CD14-positive monocyte (primary cell): ENCODE measurements at regions not wholly inside any gene's neighbourhood (a gene's known extent, or its start where the extent isn't known, plus 50 kb on each side); places are given as distances from the start of the nearest gene placed in this dataset.

Experiments
- DNase-seq, 3 donors: peaks; one replicate each; pipeline ENCODE4 v3.0.0-alpha.2; 2011 to 2022
- H2AFZ ChIP-seq: 2 replicates; pipeline ENCODE4 v1.6.0; 2012; ENCODE audit warnings: mild to moderate bottlenecking, low read depth, low read length, inconsistent platforms; ENCODE audit not compliant: insufficient read depth, poor library complexity, severe bottlenecking
- H3K27ac ChIP-seq, 2 donors: 1 replicate in 1 of 2; 2 replicates in 1 of 2; pipeline ENCODE4 v1.5.1; 2012 to 2013; ENCODE audit warnings: low read length in 2 of 2, control low read depth in 1 of 2, inconsistent platforms in 1 of 2, low read depth in 1 of 2, mild to moderate bottlenecking in 1 of 2
- H3K27me3 ChIP-seq, 2 donors: one replicate each; pipeline versions ENCODE4 v1.6.0 to v1.6.1; 2011 to 2013; ENCODE audit warnings: low read length in 2 of 2; ENCODE audit not compliant: control insufficient read depth in 2 of 2, insufficient read depth in 2 of 2
- H3K36me3 ChIP-seq, 2 donors: replicated peaks in 1 of 2; 1 replicate in 1 of 2; 2 replicates in 1 of 2; pipeline versions ENCODE4 v1.5.1 to v1.6.1; 2012 to 2013; ENCODE audit warnings: low read length in 2 of 2, control low read depth in 1 of 2, inconsistent platforms in 1 of 2, mild to moderate bottlenecking in 1 of 2; ENCODE audit not compliant: insufficient read depth in 2 of 2, control insufficient read depth in 1 of 2
- H3K4me1 ChIP-seq, 2 donors: 1 replicate in 1 of 2; 2 replicates in 1 of 2; pipeline versions ENCODE4 v1.5.1 to v1.6.1; 2012 to 2013; ENCODE audit warnings: low read length in 2 of 2, control low read depth in 1 of 2, inconsistent platforms in 1 of 2, mild to moderate bottlenecking in 1 of 2, moderate library complexity in 1 of 2; ENCODE audit not compliant: insufficient read depth in 2 of 2, control insufficient read depth in 1 of 2
- H3K4me2 ChIP-seq: replicated peaks from 2 replicates; pipeline ENCODE3; 2012; ENCODE audit warnings: low read length, moderate library complexity, mild to moderate bottlenecking; ENCODE audit not compliant: poor library complexity, severe bottlenecking; ENCODE audit errors: extremely low read depth
- H3K4me3 ChIP-seq, 3 experiments: fragments of 200-600 bp in 1 of 3; sonication (generic) in 1 of 3; replicated peaks in 1 of 3; 1 replicate in 2 of 3; 2 replicates in 1 of 3; pipeline ENCODE4 v1.5.1; 2011 to 2013; ENCODE audit warnings: low read length in 3 of 3, mild to moderate bottlenecking in 3 of 3, control low read depth in 2 of 3, low read depth in 2 of 3, inconsistent platforms in 1 of 3, moderate library complexity in 1 of 3
- H3K79me2 ChIP-seq: 2 replicates; pipeline ENCODE4 v1.6.0; 2012; ENCODE audit warnings: mild to moderate bottlenecking, control low read depth, inconsistent platforms, low read length, moderate library complexity; ENCODE audit not compliant: insufficient read depth
- H3K9ac ChIP-seq: 2 replicates; pipeline ENCODE4 v1.6.0; 2017; ENCODE audit warnings: low read length, mild to moderate bottlenecking; ENCODE audit not compliant: insufficient read depth, poor library complexity, severe bottlenecking
- H3K9me3 ChIP-seq, 2 donors: replicated peaks in 1 of 2; 1 replicate in 1 of 2; 2 replicates in 1 of 2; pipeline versions ENCODE4 v1.5.1 to v1.6.1; 2012 to 2013; ENCODE audit warnings: low read length in 2 of 2, control low read depth in 1 of 2; ENCODE audit not compliant: control insufficient read depth in 1 of 2, insufficient read depth in 1 of 2
- H4K20me1 ChIP-seq: 2 replicates; pipeline ENCODE4 v1.6.0; 2012; ENCODE audit warnings: mild to moderate bottlenecking, low read length, control low read depth, moderate library complexity; ENCODE audit not compliant: insufficient read depth
- H3K27ac Mint-ChIP-seq, 7 donors: one replicate each; pipeline ENCODE4 v1.8.0; 2020; ENCODE audit warnings: mild to moderate bottlenecking in 7 of 7, mixed read lengths in 7 of 7, moderate library complexity in 6 of 7, inconsistent platforms in 2 of 7
- H3K27me3 Mint-ChIP-seq, 3 donors: one replicate each; pipeline ENCODE4 v1.8.0; 2021 to 2022; ENCODE audit warnings: low read depth in 3 of 3, mild to moderate bottlenecking in 3 of 3, mixed read lengths in 3 of 3, moderate library complexity in 3 of 3, inconsistent platforms in 1 of 3
- H3K36me3 Mint-ChIP-seq, 2 donors: one replicate each; pipeline ENCODE4 v1.8.0; 2020; ENCODE audit warnings: mixed read lengths in 2 of 2, inconsistent platforms in 1 of 2, mild to moderate bottlenecking in 1 of 2
- H3K4me1 Mint-ChIP-seq: one replicate; pipeline ENCODE4 v1.8.0; 2020; ENCODE audit warnings: mild to moderate bottlenecking, mixed read lengths
- H3K4me3 Mint-ChIP-seq, 2 donors: one replicate each; pipeline ENCODE4 v1.8.0; 2020; ENCODE audit warnings: mild to moderate bottlenecking in 2 of 2, mixed read lengths in 2 of 2, moderate library complexity in 1 of 2
- H3K9me3 Mint-ChIP-seq, 7 donors: one replicate each; pipeline ENCODE4 v1.8.0; 2020 to 2022; ENCODE audit warnings: mixed read lengths in 7 of 7, mild to moderate bottlenecking in 6 of 7, moderate library complexity in 6 of 7, inconsistent platforms in 2 of 7
- CTCF ChIP-seq: fragments of 200-600 bp; IDR thresholded peaks from one replicate; pipeline ENCODE4 v1.8.0; 2022; ENCODE audit warnings: antibody characterized with exemption, mild to moderate bottlenecking
- WGBS: methylation state at CpG from one replicate; pipeline ENCODE4 v1.1.5; 2013; ENCODE audit warnings: missing lambda C conversion rate; ENCODE audit not compliant: insufficient coverage; 5-methylcytosine and 5-hydroxymethylcytosine counted together
- intact Hi-C, 2 donors: fragments of 100-400 bp; cut with micrococcal nuclease; formaldehyde crosslinking; loops; one replicate each; pipeline versions ENCODE4 v1.15.0 to v1.15.1; 2023

- Mint-ChIP-seq H3K4me1 (no peaks in the 10 kb centered on the region), H3K4me3 (no peak overlapping the region)
These were observed 95.5 kb downstream of the OXGR1 start for GRCh38 chr13:96898646-96899254.

GRCh38 chr13:96898212-96898611 is 96.1 kb downstream of the OXGR1 start:
- Histone ChIP-seq H3K4me1 (no peaks in the 10 kb centered on the region), H3K9ac (no peak overlapping the region), H2AFZ (no peak overlapping the region), H3K4me3 (no peak overlapping the region), H3K4me2 (no peak overlapping the region), H3K27me3 (no peaks in the 10 kb centered on the region), H3K9me3 (peaks cover 0 to 11% of the 10 kb centered on the region in 2 donors), H4K20me1 (no peaks in the 10 kb centered on the region), H3K79me2 (no peaks in the 10 kb centered on the region), H3K36me3 (no peaks in the 10 kb centered on the region), H3K27ac (no peak overlapping the region)
- no peak for DNase-seq
- H3K4me1 Mint-ChIP-seq = no peaks in the 10 kb centered on the region
- TF ChIP-seq CTCF = no peak
- H3K27ac Mint-ChIP-seq = no peak overlapping the region
- H3K4me3 Mint-ChIP-seq = no peak overlapping the region
- intact Hi-C loops = no loop called here
- no peaks in the 10 kb centered on the region for H3K36me3 Mint-ChIP-seq
- H3K9me3 Mint-ChIP-seq = peaks cover 2 to 10% (median 5%) of the 10 kb centered on the region in 7 donors
- no peaks in the 10 kb centered on the region for H3K27me3 Mint-ChIP-seq

More at GRCh38 chr13:96898646-96899254, 95.5 kb downstream of the OXGR1 start:
- no peaks in the 10 kb centered on the region for H3K27me3 Mint-ChIP-seq
- Histone ChIP-seq H3K4me1 (no peaks in the 10 kb centered on the region), H3K36me3 (no peaks in the 10 kb centered on the region), H3K9ac (no peak overlapping the region), H3K9me3 (peaks cover 0 to 11% of the 10 kb centered on the region in 2 donors), H3K79me2 (no peaks in the 10 kb centered on the region), H2AFZ (no peak overlapping the region), H3K27me3 (no peaks in the 10 kb centered on the region), H4K20me1 (no peaks in the 10 kb centered on the region), H3K27ac (no peak overlapping the region), H3K4me2 (no peak overlapping the region), H3K4me3 (no peak overlapping the region)
- no peak for DNase-seq
- 100% methylated on average over 2 of the region's 6 CpGs for WGBS
- no peaks in the 10 kb centered on the region for H3K36me3 Mint-ChIP-seq
- TF ChIP-seq CTCF = no peak
- peak overlapping the region in 1 of 7 donors; percentile 16 for H3K27ac Mint-ChIP-seq
- intact Hi-C loops = no loop called here
- peaks cover 2 to 10% (median 6%) of the 10 kb centered on the region in 7 donors for H3K9me3 Mint-ChIP-seq
